ENCODE measurements at regions not wholly inside any gene's neighbourhood (a gene's known extent, or its start where the extent isn't known, plus 50 kb on each side); places are given as distances from the start of the nearest gene placed in this dataset.
"Not testable (repeated sequence)": the region's sequence is repeated elsewhere in the genome, so short reads cannot be mapped to it uniquely, and the experiment has no call there.

DNA sequence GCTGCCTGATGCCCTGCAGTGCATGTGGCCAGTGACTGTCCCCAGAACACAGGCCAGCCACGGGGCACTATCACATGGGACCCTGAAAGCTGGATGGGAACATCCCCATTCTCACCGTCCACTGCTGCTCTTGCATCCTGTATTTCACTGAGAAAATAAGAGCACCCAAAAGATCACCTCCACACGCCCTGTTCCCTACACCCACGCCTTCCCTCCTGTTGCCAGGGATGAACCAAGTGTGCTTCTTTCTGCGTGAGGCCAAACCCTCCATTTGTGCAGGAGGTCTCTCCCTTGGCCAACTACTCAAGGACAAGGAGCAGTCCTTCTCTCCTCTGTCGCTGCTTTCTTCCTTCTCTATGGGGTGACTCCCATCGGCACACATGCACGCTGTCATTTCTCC, 118.3 kb downstream of the LRRC37A3 start:
- not testable (repeated sequence) for DNase-seq (ENCODE audit: low read depth in 1 of 2, low spot score in 1 of 2)

DNA sequence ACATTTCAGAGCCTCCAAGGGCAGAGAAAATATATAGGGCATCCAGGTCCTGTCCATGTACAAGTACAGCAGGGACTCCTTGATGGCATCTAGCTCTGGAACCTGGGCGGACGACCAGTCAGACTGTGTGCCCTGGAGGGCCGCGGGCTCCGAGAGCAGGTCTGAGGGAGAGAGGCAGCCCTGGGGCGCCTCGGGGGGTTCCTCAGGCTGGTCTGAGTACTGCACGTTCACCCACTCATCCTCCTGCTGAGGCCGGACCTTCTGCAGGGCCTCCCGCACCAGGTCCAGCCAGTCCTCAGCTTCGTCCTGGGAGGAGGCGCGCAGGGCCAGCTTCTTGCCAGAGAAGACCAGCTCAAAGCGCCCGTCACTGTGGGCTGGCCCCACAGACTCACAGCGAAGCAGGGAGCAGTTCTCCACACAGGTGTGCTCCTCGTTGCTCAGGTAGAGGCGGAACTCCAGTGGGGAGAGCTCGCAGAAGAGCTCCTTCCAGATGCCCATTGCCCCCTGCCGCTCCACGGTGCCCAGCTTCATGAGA, 118.8 kb downstream of the LRRC37A3 start:
- DNase-seq (ENCODE audit: low read depth in 1 of 2, low spot score in 1 of 2): not testable (repeated sequence)

DNA sequence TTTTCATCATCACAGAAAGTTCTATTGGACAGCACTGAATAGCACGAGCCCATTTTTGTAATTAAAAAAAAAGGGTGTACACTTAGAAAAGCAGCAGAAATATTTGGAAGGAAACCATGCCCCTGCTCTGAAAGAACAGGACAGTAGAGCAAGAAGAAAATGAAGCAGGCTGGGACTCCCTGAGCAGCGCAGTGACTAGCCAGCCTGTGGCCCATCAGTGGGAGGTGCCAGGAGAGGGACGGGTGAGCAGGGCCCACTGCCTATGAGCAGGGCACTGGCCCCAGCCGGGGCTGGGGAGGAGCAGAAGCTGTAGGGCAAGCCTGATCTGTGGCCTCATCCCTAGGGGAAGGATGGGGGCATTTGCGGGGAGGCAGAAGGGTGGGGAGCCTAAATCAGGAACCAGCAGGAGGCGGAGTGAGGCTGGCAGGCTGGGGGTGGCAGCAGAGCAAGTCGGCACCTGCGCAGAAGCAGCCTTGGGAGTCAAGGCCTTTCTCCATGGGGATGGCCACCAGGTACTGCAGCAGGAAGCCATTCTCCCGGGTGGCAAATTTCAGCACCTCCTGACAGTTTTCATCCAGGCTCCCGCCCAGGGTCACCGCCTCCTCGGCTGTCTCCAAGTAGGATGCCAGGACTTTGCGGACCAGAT, 119.6 kb downstream of the LRRC37A3 start:
- not testable (repeated sequence) for DNase-seq (ENCODE audit: low read depth in 1 of 2, low spot score in 1 of 2)

DNA sequence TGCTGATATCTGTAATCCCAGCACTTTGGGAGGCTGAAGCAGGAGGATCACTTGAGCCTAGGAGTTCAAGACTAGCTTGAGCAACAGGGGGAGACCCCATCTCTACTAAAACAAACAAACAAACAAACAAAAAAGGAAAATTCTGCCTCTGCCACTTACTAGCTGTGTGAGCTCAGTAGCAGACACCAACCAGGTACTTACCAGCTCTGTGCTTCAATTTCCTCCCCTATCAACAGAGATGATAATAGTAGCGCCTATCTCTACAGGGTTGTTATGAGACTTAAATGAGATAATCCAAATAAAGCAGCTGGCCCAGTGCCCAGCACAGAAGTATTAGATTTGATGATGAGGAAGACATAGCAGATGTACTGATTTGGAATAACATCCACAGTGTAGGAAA, 120.3 kb downstream of the LRRC37A3 start:
- DNase-seq (ENCODE audit: low read depth in 1 of 2, low spot score in 1 of 2): not testable (repeated sequence)

DNA sequence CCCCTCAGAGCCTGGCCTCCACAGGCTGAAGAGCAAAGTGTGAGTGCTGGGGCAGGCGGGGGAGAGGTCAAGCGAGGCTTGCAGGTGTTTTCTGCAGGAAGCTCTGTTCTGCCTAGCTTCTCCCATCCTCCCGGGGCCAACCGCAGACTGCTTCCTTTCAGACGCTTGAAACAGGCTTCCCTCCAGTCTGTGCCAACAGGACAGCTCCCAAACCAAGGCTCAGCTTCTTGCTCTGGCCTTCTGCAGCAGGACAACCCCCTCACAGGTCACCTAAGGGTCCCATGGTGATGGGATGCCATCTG, 120.8 kb downstream of the LRRC37A3 start:
- not testable (repeated sequence) for DNase-seq (ENCODE audit: low read depth in 1 of 2, low spot score in 1 of 2)

DNA sequence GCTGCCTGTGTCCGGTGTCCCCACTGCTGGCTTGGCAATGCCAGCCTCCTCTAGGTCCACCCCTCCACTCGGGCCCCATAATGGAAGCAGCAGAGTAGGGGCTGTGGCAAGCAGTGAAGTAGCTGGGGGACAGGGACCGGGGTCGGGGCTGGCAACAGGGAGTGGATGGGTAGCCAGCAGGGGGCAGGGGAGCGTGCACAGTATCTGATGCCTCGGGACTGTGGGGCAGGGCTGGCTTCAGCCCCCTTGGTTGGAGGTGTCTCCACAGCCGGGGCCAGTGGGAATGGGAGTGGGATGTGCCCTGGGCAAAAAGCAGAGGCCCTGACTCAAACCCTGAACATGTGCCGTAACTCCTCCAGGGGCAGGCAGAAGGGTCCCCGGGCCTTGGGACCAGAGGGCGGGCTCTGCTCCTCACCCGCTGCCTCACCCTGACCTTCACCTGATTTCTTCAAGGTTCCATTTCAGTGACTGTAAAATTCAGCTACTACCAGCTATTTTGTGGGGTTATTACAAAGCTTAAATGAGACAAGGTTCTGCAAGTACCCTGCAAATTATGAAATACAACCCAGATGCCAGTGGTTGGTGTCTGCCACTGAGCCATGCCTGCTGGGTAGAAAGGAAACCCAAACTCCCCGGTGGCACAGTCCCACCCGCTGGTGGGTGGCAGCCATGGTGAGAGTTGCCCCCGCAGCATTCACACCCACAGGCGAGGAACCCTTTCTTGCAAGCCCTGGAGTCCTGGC, 121.4 kb downstream of the LRRC37A3 start:
- DNase-seq (ENCODE audit: low read depth in 1 of 2, low spot score in 1 of 2): not testable (repeated sequence)

DNA sequence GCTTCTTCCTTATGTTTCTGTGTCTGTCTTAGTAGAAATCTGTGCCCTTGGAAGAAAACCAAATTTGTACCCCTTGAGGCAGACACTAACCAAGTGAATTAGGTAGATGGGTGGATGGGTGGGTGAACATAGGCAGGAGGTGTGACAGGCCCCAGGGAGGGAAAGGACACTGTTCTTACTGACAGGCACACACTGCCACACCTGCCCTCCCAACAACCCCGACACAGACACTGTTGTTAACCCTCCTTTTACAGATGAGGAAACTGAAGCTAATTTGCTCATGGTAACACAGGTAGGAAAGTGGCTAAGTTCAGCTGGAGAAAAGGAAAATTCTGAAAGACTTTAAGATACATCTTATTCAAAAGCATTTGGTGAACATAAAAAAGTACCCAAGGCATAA, 123.9 kb downstream of the LRRC37A3 start:
- DNase-seq (ENCODE audit: low read depth in 1 of 2, low spot score in 1 of 2): not testable (repeated sequence)

DNA sequence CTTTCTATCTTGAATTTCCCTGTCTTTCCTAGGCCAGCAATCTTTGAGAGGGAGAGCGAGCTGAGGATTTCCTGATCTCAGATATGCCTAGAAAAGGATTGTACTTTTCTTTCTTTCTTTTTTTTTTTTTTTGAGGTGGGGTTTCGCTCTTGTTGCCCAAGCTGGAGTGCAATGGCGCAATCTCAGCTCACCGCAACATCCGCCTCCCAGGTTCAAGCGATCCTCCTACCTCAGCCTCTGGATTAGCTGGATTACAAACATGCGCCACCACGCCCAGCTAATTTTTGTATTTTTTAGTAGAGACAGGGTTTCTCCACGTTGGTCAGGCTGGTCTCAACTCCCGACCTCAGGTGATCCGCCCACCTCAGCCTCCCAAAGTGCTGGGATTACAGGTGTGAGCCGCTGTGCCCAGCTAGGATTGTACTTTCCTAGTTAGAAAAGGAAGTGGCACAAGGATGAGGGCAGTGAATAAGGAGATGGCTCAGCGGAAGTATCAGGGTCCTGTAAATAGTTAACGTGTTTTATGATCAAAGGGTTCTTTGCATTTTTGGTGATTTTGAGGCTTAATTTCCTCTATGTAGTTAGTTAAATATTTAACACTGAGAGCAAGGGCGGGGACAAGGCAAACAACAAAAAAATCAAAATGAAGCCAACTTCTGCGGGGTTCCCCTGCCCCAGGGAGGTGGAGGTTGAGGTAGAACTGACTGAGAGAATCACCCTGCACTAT, 124.6 kb downstream of the LRRC37A3 start:
- DNase-seq (ENCODE audit: low read depth in 1 of 2, low spot score in 1 of 2): not testable (repeated sequence)

DNA sequence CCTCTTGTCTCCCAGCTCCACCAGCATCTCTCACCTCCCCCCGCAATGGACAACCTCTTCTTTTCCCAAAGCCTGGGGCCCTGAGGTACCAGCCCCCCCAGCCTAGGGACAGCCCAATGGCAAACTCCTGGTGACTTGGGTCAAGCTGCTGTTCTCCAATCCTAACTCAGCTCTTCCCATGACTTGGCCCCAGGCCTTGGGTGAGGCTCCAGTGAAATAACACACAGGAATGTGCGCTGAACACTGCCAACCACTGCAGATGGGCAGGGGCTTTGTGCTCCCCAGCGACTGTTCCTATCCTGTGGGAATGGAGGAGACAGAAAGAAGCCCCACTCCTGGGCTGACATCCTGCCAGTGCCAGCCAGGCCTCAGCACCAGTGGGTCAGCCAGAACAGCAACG, 125.2 kb downstream of the LRRC37A3 start:
- DNase-seq (ENCODE audit: low read depth in 1 of 2, low spot score in 1 of 2): not testable (repeated sequence)

DNA sequence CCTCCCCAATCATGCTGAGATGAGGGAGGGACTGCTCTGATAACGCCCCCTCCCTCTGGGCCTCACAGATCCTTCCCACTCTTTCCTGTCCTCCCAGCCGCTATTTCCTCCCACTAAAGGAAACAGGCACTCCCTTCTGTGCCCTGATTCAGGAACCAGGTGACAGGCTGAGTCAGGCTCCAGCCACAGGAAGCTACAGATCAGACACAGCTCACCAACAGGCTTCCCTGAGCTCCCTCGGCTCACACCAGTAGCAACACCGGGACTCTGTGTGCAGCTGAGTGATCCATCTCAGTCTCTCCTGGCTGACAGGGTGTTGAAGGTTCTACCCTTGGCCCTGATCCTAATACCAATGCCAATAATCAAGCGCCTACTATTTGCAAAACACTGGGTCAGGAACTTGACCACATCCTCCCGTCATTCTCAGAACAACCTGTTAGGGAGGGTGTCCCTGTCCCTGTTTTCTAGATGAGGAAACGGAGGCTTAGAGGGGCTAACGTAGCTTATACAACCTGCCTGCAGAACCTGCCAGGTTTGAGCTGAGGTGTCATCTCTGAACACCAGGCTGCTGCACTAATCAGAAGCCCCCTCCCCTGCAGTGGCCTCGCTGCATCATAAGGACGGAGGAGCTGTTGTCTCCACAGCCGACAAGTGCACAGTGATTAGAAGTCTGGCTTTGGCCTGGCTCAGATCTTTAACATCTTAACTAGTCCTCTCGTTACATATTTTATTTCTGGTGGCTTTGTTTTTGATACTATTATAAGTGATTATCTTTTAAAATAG, 126.3 kb downstream of the LRRC37A3 start:
- not testable (repeated sequence) for DNase-seq (ENCODE audit: low read depth in 1 of 2, low spot score in 1 of 2)

DNA sequence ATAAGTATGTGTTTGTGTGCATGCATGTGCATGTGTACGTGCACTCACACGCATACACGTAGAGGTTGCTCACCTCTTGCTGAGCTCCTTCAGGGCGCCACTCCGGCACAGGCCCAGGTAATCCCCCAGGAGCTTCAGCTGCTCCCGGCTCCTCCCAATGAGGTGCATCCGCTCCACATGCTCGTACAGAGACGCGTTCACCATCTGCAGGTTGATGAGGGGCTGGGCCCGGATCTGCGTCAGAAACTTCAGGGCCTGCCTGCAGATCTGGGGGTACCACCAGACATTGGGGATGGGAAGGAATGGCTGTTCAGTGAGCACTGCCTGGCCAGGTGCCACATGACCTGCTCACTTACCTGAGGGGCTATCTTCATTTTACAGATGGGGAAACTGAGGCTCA, 127.0 kb downstream of the LRRC37A3 start:
- not testable (repeated sequence) for DNase-seq (ENCODE audit: low read depth in 1 of 2, low spot score in 1 of 2)

DNA sequence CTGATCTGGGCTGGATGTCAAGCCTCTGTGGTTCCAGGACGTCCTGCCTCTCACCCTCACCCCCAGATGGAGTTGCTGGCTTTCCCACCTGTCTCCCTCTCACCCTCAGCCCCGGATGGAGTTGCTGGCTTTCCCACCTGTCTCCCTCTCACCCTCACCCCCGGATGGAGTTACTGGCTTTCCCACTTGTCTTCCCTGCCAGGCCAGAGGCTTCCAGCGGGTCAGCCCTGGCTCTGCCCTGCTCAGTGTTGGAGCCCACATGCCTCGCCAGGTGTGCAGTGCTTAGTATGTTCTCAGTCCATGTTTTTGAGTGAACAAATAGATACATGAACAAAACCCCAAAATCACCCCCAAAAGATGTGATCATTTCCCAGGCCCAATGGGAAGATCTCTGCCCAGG, 127.6 kb downstream of the LRRC37A3 start:
- DNase-seq (ENCODE audit: low read depth in 1 of 2, low spot score in 1 of 2): not testable (repeated sequence)

DNA sequence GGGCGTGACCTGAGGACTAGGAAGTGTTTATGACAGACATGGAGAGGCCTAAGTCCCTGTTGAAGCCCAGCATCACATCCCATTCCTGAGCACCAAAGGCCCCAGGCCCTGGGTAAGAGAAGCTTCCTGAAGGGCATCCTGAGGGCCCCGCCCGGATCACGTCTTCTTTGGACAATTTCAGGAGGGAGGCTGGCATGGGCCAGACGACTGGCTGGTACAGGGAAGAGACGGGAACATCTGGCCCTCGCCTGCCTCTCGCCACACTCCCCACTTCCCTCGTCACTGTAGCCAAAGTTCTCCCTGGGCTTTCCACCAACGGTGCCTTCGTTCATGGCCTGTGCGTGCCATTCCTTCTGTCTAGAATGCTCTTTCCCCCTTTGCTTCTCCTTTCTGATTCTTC, 128.1 kb downstream of the LRRC37A3 start:
- DNase-seq (ENCODE audit: low read depth in 1 of 2, low spot score in 1 of 2): not testable (repeated sequence)

DNA sequence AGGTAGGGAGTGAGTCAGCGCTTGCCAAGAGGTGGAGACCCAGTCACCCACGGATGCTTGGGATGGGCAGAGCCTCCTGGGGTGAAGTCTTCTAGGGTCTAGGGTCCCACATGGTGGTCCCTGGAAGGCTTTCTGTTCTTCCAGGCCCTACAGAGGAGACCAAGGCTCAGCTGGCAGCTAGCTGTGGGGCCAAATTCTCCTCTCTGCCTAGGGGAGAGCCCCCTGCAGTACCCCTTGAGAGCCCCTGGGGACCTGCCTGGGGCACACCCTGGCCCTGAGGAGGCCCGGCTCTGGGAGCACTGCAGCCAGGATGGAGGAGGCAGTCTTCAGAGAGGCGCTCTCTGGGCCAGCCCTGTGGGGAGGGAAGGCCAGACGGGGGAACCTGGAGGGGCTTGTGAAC, 128.6 kb upstream of the SMURF2 start:
- not testable (repeated sequence) for DNase-seq (ENCODE audit: low read depth in 1 of 2, low spot score in 1 of 2)

DNA sequence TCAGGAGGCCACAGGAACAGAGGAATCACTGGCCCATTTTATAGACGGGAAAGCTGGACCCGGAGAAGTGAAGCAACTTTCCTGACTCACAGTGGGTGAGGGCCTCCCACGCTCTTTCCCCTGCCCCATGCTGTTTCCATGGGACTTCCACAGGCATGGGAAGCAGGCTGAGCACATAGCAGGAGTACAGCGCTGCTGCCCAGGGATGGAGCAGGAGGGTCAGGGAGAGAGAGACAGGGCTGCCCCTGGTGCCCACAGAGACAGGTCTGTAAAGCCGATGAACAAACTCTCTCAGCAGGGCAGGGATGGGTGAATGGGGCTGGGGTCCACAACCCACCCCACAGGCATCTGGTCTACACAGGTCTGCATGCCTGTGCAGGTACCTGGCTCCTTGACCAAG, 128.1 kb upstream of the SMURF2 start:
- DNase-seq (ENCODE audit: low read depth in 1 of 2, low spot score in 1 of 2): not testable (repeated sequence)

DNA sequence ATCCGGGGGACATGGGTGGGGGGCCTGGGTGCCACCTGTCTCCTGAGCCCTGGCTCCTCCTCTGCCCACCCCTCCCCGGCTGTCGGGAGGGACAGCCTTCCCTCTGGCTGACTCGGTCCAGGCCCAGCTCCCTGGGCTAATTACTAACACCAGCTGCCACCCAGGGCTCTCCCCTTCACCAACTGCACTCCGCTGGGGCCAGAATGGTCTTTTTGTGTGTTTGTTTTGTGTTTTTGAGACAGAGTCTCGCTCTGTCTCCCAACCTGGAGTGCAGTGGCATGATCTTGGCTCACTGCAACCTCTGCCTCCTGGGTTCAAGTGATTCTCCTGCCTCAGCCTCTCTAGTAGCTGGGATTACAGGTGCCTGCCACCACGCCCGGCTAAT, 126.9 kb upstream of the SMURF2 start:
- not testable (repeated sequence) for DNase-seq (ENCODE audit: low read depth in 1 of 2, low spot score in 1 of 2)

DNA sequence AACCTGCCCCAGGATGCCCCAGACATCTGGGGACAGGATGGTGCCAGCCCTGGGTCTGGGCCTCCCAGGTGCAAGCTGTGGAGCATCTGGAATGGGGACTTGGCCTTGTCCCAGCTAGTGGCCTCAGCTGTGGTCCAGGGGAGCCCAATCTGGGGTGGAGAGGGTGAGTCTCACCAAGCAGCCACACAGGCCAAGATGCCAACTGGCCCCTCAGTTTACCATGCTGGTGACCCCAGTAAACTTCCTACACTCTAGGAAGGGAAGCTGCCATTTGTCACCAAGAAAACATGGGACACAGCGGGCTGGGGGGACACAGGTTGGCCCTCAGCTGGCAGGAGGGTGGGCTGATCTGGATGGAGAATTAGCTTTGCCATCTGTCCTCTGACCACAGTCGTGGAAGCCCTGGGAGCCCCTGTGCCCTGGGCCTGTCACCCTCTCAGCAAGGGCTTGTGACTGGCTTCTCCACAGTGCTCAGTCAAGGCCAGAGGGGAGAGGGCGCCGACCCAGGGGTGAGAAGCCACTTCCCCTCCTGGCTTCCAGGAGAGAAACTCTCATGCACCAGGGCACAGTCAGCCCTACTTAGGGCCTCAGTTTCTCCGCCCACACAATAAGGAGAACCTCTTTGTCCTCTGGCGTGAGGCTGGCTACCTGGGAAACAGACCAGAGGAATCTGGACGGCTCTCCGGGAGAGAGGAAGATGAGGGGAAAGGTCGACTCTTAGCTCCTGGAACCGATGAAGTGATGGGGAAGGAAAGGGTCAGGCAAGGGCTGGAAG, 126.4 kb upstream of the SMURF2 start:
- DNase-seq (ENCODE audit: low read depth in 1 of 2, low spot score in 1 of 2): no peak

DNA sequence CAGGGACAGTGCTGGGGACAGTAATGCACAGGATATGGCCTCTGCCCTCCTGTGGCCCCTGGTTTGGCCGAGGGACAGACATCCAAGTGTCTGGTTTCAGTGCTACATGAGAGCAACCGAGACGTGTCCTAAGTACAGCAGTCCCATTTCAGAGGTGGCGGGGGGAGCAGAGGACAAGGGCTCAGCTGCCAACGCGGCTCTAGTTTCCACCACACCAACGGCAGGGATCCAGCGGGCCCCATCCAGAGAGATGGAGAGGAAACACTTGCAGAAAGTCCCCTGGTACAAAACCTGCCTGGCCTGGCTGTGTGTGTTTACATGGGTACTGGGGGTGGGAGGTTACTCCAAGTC, 125.8 kb upstream of the SMURF2 start:
- DNase-seq (ENCODE audit: low read depth in 1 of 2, low spot score in 1 of 2): no peak

DNA sequence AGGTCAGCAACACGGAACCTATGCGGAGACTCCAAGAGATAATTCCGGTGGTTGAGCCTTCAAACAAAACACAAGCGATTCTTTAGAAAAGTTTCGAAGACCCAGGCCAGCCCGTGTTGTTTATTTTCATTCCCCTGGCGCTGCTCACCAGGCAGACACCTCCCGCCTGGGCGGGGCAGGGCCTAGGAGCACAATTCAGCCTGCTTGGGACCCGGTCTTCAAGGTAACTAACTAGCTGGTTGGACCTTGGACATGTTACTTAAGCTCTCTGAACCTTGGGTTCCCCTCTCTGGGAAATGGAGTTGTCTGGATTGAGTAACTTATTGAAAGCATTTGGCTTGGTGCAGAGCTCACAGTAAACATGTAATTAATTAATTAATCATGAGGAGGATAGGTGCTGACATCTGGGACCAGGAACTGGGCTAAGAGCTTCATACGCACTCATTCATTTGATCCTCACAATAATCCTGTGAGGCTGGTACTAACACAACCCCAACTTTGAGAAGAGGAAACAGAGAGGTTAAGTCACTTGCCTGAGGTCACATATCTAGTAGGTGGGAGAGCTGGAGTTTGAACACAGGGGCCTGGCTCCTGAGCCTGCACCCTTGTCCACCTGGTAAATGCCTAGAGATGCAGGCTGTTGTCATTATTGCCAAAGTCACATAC, 125.3 kb upstream of the SMURF2 start:
- DNase-seq (ENCODE audit: low read depth in 1 of 2, low spot score in 1 of 2): no peak

DNA sequence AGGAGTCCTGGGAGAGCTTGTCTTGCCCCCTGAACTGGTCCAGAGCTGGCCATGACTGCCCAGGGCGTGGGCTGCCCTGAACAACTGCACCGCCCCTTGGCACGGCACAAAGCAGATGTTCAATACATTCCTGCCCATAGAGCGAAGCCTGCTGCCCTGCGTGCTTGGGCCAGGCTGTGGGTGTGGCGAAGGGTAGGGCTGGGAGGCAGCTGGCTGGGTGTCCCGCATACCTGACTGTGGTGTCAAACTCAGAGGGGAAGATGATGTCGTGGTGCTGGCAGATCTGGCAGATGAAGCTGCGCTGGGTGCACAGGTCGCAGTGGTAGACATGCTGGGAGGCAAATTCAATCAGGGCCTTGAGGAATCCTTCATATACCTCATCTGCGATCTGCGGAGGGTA, 124.2 kb upstream of the SMURF2 start:
- DNase-seq (ENCODE audit: low read depth in 1 of 2, low spot score in 1 of 2): no peak
